GM23338 (cell line): ENCODE measurements at regions not wholly inside any gene's neighbourhood (a gene's known extent, or its start where the extent isn't known, plus 50 kb on each side); places are given as distances from the start of the nearest gene placed in this dataset.

ENCODE experiments used
- CREB1 ChIP-seq: fragments of 250-450 bp; sonication (Bioruptor Pico); IDR thresholded peaks from 2 replicates; pipeline ENCODE4 v1.5.0; 2020; ENCODE audit warnings: low read depth, mild to moderate bottlenecking, moderate library complexity
- CTCF ChIP-seq, 2 experiments: fragments of 200-600 bp in 1 of 2; sonication (generic) in 1 of 2; conservative IDR thresholded peaks; 2 replicates each; pipeline versions ENCODE4 v1.5.1 to v1.6.1; 2016 to 2017; ENCODE audit warnings: antibody characterized with exemption in 2 of 2, low read depth in 2 of 2, mild to moderate bottlenecking in 2 of 2, moderate library complexity in 1 of 2
- EZH2 ChIP-seq: fragments of 200-600 bp; sonication (generic); IDR thresholded peaks from one replicate; pipeline ENCODE4 v1.8.0; 2017; ENCODE audit warnings: antibody characterized with exemption, mild to moderate bottlenecking, low read depth; ENCODE audit not compliant: unreplicated experiment
- EZH2phosphoT487 ChIP-seq: fragments of 200-600 bp; sonication (generic); IDR thresholded peaks from one replicate; pipeline ENCODE4 v1.8.1; 2018; ENCODE audit warnings: antibody characterized with exemption; ENCODE audit not compliant: unreplicated experiment
- POLR2AphosphoS5 ChIP-seq: IDR thresholded peaks from 2 replicates; pipeline ENCODE4 v1.6.1; 2016; ENCODE audit warnings: antibody characterized with exemption, low read depth
- REST ChIP-seq: IDR thresholded peaks from one replicate; pipeline ENCODE4 v1.6.1; 2018; ENCODE audit warnings: antibody characterized with exemption; ENCODE audit not compliant: unreplicated experiment
- STAT1 ChIP-seq: IDR thresholded peaks from one replicate; pipeline ENCODE4 v1.6.1; 2016; ENCODE audit warnings: antibody characterized with exemption; ENCODE audit not compliant: unreplicated experiment
- ZNF331 ChIP-seq: fragments of 250-450 bp; sonication (Bioruptor Pico); IDR thresholded peaks from 2 replicates; pipeline ENCODE4 v1.5.0; 2020; ENCODE audit warnings: low read depth, mild to moderate bottlenecking, moderate library complexity

GRCh38 chr3:135444058-135444457, 521.5 kb upstream of the PPP2R3A start:
- TF ChIP-seq EZH2phosphoT487 (no peak), CTCF (conservative IDR thresholded peaks at IDR 0.05; ENCODE audit: low read depth in 2 of 2) (no peak), POLR2AphosphoS5 (no peak), CREB1 (no peak), EZH2 (no peak), REST (no peak), STAT1 (no peak), ZNF331 (no peak)
